CD14-positive monocyte (primary cell): ENCODE measurements at regions not wholly inside any gene's neighbourhood (a gene's known extent, or its start where the extent isn't known, plus 50 kb on each side); places are given as distances from the start of the nearest gene placed in this dataset.
"Not testable (repeated sequence)": the region's sequence is repeated elsewhere in the genome, so short reads cannot be mapped to it uniquely, and the experiment has no call there.

Experiments used
- DNase-seq, 3 donors: peaks; one replicate each; pipeline ENCODE4 v3.0.0-alpha.2; 2011 to 2022
- H2AFZ ChIP-seq: 2 replicates; pipeline ENCODE4 v1.6.0; 2012; ENCODE audit warnings: mild to moderate bottlenecking, low read depth, low read length, inconsistent platforms; ENCODE audit not compliant: insufficient read depth, poor library complexity, severe bottlenecking
- H3K27ac ChIP-seq, 2 donors: 1 replicate in 1 of 2; 2 replicates in 1 of 2; pipeline ENCODE4 v1.5.1; 2012 to 2013; ENCODE audit warnings: low read length in 2 of 2, control low read depth in 1 of 2, inconsistent platforms in 1 of 2, low read depth in 1 of 2, mild to moderate bottlenecking in 1 of 2
- H3K27me3 ChIP-seq, 2 donors: one replicate each; pipeline versions ENCODE4 v1.6.0 to v1.6.1; 2011 to 2013; ENCODE audit warnings: low read length in 2 of 2; ENCODE audit not compliant: control insufficient read depth in 2 of 2, insufficient read depth in 2 of 2
- H3K36me3 ChIP-seq, 2 donors: replicated peaks in 1 of 2; 1 replicate in 1 of 2; 2 replicates in 1 of 2; pipeline versions ENCODE4 v1.5.1 to v1.6.1; 2012 to 2013; ENCODE audit warnings: low read length in 2 of 2, control low read depth in 1 of 2, inconsistent platforms in 1 of 2, mild to moderate bottlenecking in 1 of 2; ENCODE audit not compliant: insufficient read depth in 2 of 2, control insufficient read depth in 1 of 2
- H3K4me1 ChIP-seq, 2 donors: 1 replicate in 1 of 2; 2 replicates in 1 of 2; pipeline versions ENCODE4 v1.5.1 to v1.6.1; 2012 to 2013; ENCODE audit warnings: low read length in 2 of 2, control low read depth in 1 of 2, inconsistent platforms in 1 of 2, mild to moderate bottlenecking in 1 of 2, moderate library complexity in 1 of 2; ENCODE audit not compliant: insufficient read depth in 2 of 2, control insufficient read depth in 1 of 2
- H3K4me2 ChIP-seq: replicated peaks from 2 replicates; pipeline ENCODE3; 2012; ENCODE audit warnings: low read length, moderate library complexity, mild to moderate bottlenecking; ENCODE audit not compliant: poor library complexity, severe bottlenecking; ENCODE audit errors: extremely low read depth
- H3K4me3 ChIP-seq, 3 experiments: fragments of 200-600 bp in 1 of 3; sonication (generic) in 1 of 3; replicated peaks in 1 of 3; 1 replicate in 2 of 3; 2 replicates in 1 of 3; pipeline ENCODE4 v1.5.1; 2011 to 2013; ENCODE audit warnings: low read length in 3 of 3, mild to moderate bottlenecking in 3 of 3, control low read depth in 2 of 3, low read depth in 2 of 3, inconsistent platforms in 1 of 3, moderate library complexity in 1 of 3
- H3K79me2 ChIP-seq: 2 replicates; pipeline ENCODE4 v1.6.0; 2012; ENCODE audit warnings: mild to moderate bottlenecking, control low read depth, inconsistent platforms, low read length, moderate library complexity; ENCODE audit not compliant: insufficient read depth
- H3K9ac ChIP-seq: 2 replicates; pipeline ENCODE4 v1.6.0; 2017; ENCODE audit warnings: low read length, mild to moderate bottlenecking; ENCODE audit not compliant: insufficient read depth, poor library complexity, severe bottlenecking
- H3K9me3 ChIP-seq, 2 donors: replicated peaks in 1 of 2; 1 replicate in 1 of 2; 2 replicates in 1 of 2; pipeline versions ENCODE4 v1.5.1 to v1.6.1; 2012 to 2013; ENCODE audit warnings: low read length in 2 of 2, control low read depth in 1 of 2; ENCODE audit not compliant: control insufficient read depth in 1 of 2, insufficient read depth in 1 of 2
- H4K20me1 ChIP-seq: 2 replicates; pipeline ENCODE4 v1.6.0; 2012; ENCODE audit warnings: mild to moderate bottlenecking, low read length, control low read depth, moderate library complexity; ENCODE audit not compliant: insufficient read depth
- H3K27ac Mint-ChIP-seq, 7 donors: one replicate each; pipeline ENCODE4 v1.8.0; 2020; ENCODE audit warnings: mild to moderate bottlenecking in 7 of 7, mixed read lengths in 7 of 7, moderate library complexity in 6 of 7, inconsistent platforms in 2 of 7
- H3K27me3 Mint-ChIP-seq, 3 donors: one replicate each; pipeline ENCODE4 v1.8.0; 2021 to 2022; ENCODE audit warnings: low read depth in 3 of 3, mild to moderate bottlenecking in 3 of 3, mixed read lengths in 3 of 3, moderate library complexity in 3 of 3, inconsistent platforms in 1 of 3
- H3K36me3 Mint-ChIP-seq, 2 donors: one replicate each; pipeline ENCODE4 v1.8.0; 2020; ENCODE audit warnings: mixed read lengths in 2 of 2, inconsistent platforms in 1 of 2, mild to moderate bottlenecking in 1 of 2
- H3K4me1 Mint-ChIP-seq: one replicate; pipeline ENCODE4 v1.8.0; 2020; ENCODE audit warnings: mild to moderate bottlenecking, mixed read lengths
- H3K4me3 Mint-ChIP-seq, 2 donors: one replicate each; pipeline ENCODE4 v1.8.0; 2020; ENCODE audit warnings: mild to moderate bottlenecking in 2 of 2, mixed read lengths in 2 of 2, moderate library complexity in 1 of 2
- H3K9me3 Mint-ChIP-seq, 7 donors: one replicate each; pipeline ENCODE4 v1.8.0; 2020 to 2022; ENCODE audit warnings: mixed read lengths in 7 of 7, mild to moderate bottlenecking in 6 of 7, moderate library complexity in 6 of 7, inconsistent platforms in 2 of 7
- WGBS: methylation state at CpG from one replicate; pipeline ENCODE4 v1.1.5; 2013; ENCODE audit warnings: missing lambda C conversion rate; ENCODE audit not compliant: insufficient coverage; 5-methylcytosine and 5-hydroxymethylcytosine counted together
- intact Hi-C, 2 donors: fragments of 100-400 bp; cut with micrococcal nuclease; formaldehyde crosslinking; loops; one replicate each; pipeline versions ENCODE4 v1.15.0 to v1.15.1; 2023

DNA sequence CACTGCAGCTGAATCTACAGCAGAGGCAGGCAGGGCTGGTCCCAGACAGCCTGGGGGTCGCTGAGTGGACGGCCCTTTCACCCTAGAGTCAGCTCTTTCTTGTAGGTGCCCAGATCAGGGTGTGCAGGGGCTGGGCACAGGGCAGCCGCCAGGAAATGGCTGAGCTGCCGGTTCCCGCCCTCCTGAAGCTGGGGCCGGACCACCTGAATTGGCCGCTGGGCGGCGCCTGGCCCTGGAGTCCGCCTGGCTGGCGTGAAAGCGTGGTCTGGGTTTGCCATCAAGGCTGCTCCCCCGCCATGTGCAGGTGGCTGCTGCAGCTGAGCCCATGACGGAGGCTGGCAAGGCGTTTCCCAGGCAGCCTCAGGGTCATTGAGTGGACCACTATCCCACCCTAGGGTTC lies 85.7 kb downstream of the POTEM start:
- H3K79me2 ChIP-seq, H3K27me3 ChIP-seq, H3K9me3 Mint-ChIP-seq, H3K36me3 Mint-ChIP-seq, H3K27ac ChIP-seq, H3K4me2 ChIP-seq, H4K20me1 ChIP-seq, H3K4me3 Mint-ChIP-seq, H3K9me3 ChIP-seq, H3K4me1 ChIP-seq, H3K36me3 ChIP-seq, H3K9ac ChIP-seq, H3K4me1 Mint-ChIP-seq, intact Hi-C loops, H3K27ac Mint-ChIP-seq, H2AFZ ChIP-seq, H3K4me3 ChIP-seq, DNase-seq, H3K27me3 Mint-ChIP-seq: not testable (repeated sequence)
- WGBS: no CpG with 5 or more reads among the region's 15 CpGs

DNA sequence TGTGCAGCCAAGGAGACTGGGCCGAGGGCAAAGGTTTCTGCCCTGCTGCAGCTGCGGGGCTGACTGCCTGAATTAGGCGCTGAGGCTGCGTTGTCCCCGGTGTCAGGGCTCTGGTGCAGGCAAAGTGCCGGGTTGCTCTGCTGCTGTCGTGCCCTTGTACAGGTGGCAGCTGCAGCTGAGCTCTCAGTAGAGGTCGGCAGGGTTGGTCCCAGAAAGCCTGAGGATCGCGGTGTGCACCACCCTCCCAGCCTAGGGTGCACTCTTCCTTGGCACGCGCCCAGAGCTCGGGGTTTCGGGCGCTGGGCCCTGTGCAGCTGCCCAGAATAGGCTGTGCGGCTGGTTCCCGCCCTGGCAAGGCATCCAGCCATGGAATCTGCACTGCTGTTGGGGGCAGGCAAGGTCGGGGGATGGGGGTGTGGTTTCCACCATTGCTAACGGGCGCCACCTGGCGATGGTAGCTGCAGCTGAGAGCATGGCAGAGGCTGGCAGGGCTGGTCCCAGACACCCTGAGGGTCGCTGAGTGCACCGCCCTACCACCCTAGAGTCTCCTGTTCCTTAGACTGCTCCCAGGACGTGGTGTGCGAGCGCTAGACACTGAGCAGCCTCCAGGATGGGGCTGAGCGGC lies 86.3 kb downstream of the POTEM start:
- H3K79me2 ChIP-seq, H3K36me3 Mint-ChIP-seq, H3K27me3 Mint-ChIP-seq, H4K20me1 ChIP-seq, H3K4me2 ChIP-seq, H3K4me3 ChIP-seq, H3K4me1 ChIP-seq, H3K4me3 Mint-ChIP-seq, H3K9me3 ChIP-seq, H3K36me3 ChIP-seq, DNase-seq, H3K27me3 ChIP-seq, H2AFZ ChIP-seq, intact Hi-C loops, H3K4me1 Mint-ChIP-seq, H3K9ac ChIP-seq, H3K27ac Mint-ChIP-seq, H3K9me3 Mint-ChIP-seq, H3K27ac ChIP-seq: not testable (repeated sequence)
- WGBS: no CpG with 5 or more reads among the region's 27 CpGs

DNA sequence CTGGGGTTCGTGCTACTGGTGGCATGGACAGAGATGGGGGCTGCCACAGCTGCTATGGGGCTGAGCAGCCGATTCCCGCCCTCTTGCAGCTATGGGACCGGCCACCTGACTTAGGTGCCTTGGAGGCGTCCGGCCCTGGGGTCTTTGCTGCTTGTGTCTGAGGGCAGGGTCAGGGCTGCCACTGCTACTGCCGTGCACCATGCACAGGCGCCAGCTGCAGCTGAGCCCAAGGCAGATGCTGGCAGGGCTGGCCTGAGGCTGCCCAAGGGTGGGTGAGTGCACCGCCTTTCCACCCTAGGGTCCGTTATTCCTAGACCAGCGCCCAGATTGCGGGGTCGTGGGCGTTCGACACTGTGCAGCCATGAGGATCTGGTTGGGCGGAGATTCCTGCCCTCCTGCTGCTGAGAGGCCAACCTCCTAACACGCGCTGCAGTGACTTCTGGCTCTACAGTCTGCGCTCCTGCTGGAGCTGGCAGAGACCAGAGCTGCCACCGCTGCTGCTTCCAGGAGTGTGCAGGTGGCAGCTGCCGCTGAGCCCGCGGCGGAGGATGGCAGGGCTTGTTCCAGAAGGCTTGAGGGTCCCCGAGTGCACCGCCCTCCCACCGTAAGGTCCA lies 87.0 kb downstream of the POTEM start:
- not testable (repeated sequence) for H3K4me1 Mint-ChIP-seq, H3K4me2 ChIP-seq, H3K36me3 Mint-ChIP-seq

DNA sequence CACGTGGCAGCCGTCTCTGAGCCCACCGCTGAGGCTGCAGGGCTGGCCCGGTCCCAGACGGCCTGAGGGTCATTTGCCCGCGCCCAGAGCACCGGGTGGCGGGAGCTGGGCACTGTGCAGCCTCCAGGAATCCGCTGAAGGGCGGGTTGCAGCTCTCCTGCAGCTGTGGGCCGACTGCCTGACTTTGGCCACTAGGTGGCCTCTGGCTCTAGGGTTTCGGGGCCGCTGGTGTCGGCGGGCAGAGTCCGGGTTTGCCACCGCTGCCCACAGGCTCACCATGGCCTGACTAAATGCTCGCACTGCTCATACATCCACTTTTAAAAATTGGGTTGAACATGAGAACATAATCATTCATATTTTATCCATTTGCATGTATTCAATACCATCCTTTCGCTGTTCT lies 87.7 kb downstream of the POTEM start:
- H3K27ac ChIP-seq, H3K27me3 ChIP-seq, H3K79me2 ChIP-seq, H3K9ac ChIP-seq, H3K4me3 Mint-ChIP-seq, DNase-seq, H3K4me1 Mint-ChIP-seq, H3K27ac Mint-ChIP-seq, H4K20me1 ChIP-seq, intact Hi-C loops, H3K36me3 ChIP-seq, H3K36me3 Mint-ChIP-seq, H3K4me2 ChIP-seq, H2AFZ ChIP-seq, H3K27me3 Mint-ChIP-seq, H3K9me3 ChIP-seq, H3K9me3 Mint-ChIP-seq, H3K4me3 ChIP-seq, H3K4me1 ChIP-seq: not testable (repeated sequence)
- WGBS: no CpG with 5 or more reads among the region's 20 CpGs

More for the DNA sequence above, 87.0 kb downstream of the POTEM start:
- intact Hi-C loops, H3K9me3 ChIP-seq, H3K27ac ChIP-seq, H3K4me1 ChIP-seq, DNase-seq, H2AFZ ChIP-seq, H3K79me2 ChIP-seq, H3K27me3 Mint-ChIP-seq, H3K4me3 ChIP-seq, H3K9me3 Mint-ChIP-seq, H4K20me1 ChIP-seq, H3K27ac Mint-ChIP-seq, H3K9ac ChIP-seq, H3K36me3 ChIP-seq, H3K4me3 Mint-ChIP-seq, H3K27me3 ChIP-seq: not testable (repeated sequence)
- no CpG with 5 or more reads among the region's 27 CpGs for WGBS
